Transverse colon (tissue), 4 donors: ENCODE measurements at regions not wholly inside any gene's neighbourhood (a gene's known extent, or its start where the extent isn't known, plus 50 kb on each side); places are given as distances from the start of the nearest gene placed in this dataset.

ENCODE experiments used
- DNase-seq: peaks from one replicate; pipeline ENCODE4 v3.0.0-alpha.2; 2019
- H3K27ac ChIP-seq, 4 donors: fragments of 200-600 bp; sonication (generic); 2 replicates each; pipeline ENCODE4 v1.5.1; 2016 to 2018; ENCODE audit warnings: inconsistent platforms in 4 of 4
- H3K27me3 ChIP-seq: fragments of 200-600 bp; sonication (generic); 2 replicates; pipeline ENCODE4 v1.5.1; 2017; ENCODE audit warnings: inconsistent platforms
- H3K36me3 ChIP-seq, 4 donors: fragments of 200-600 bp; sonication (generic); 2 replicates each; pipeline ENCODE4 v1.5.1; 2017 to 2019; ENCODE audit warnings: inconsistent platforms in 4 of 4
- H3K4me1 ChIP-seq, 4 donors: fragments of 200-600 bp; sonication (generic); 2 replicates each; pipeline ENCODE4 v1.5.1; 2017 to 2020; ENCODE audit warnings: inconsistent platforms in 4 of 4
- H3K4me3 ChIP-seq, 4 donors: fragments of 200-600 bp; sonication (generic); 1 replicate in 1 of 4; 2 replicates in 3 of 4; pipeline versions ENCODE4 v1.5.1 to v1.6.1; 2017 to 2019; ENCODE audit warnings: inconsistent platforms in 4 of 4
- H3K9me3 ChIP-seq, 2 donors: fragments of 200-600 bp; sonication (generic); 2 replicates each; pipeline ENCODE4 v1.5.1; 2017 to 2019; ENCODE audit warnings: inconsistent platforms in 2 of 2
- EP300 ChIP-seq: sonication (generic); formaldehyde crosslinking; IDR thresholded peaks from one replicate; pipeline ENCODE4 v1.6.1; 2017; ENCODE audit warnings: antibody characterized with exemption, low read depth
- POLR2A ChIP-seq: fragments of 450-650 bp; IDR thresholded peaks from one replicate; pipeline ENCODE4 v1.6.1; 2016; ENCODE audit warnings: antibody characterized with exemption, mild to moderate bottlenecking, moderate library complexity
- POLR2AphosphoS5 ChIP-seq, 3 donors: sonication (generic); formaldehyde crosslinking; IDR thresholded peaks; one replicate each; pipeline ENCODE4 v1.6.1; 2016; ENCODE audit warnings: antibody characterized with exemption in 3 of 3
- WGBS, 2 donors: methylation state at CpG; one replicate each; pipeline ENCODE4 v1.1.5; 2018; ENCODE audit warnings: low coverage in 1 of 2; 5-methylcytosine and 5-hydroxymethylcytosine counted together
- in situ Hi-C, 4 donors: fragments of 200-750 bp; cut with MboI; loops; one replicate each; pipeline versions ENCODE4 v1.15.0 to v1.15.1; 2017; ENCODE audit warnings: low sequenced_read_pairs in 3 of 4, low pct_ligation_motif_present in 1 of 4, low pct_unique_long_range_greater_than_20kb in 1 of 4
- intact Hi-C: fragments of 100-400 bp; cut with DNase I; formaldehyde crosslinking; loops from one replicate; pipeline ENCODE4 v1.15.1; 2023; ENCODE audit warnings: low total_unique reads
- TF ChIP-seq, protein P1 (sequence below), 5 experiments: fragments of 200-600 bp in 3 of 5; fragments of 450-650 bp in 2 of 5; sonication (generic) in 3 of 5; IDR thresholded peaks; 1 replicate in 2 of 5; 2 replicates in 3 of 5; pipeline ENCODE4 v1.5.1; 2016 to 2017; ENCODE audit warnings: antibody characterized with exemption in 5 of 5, inconsistent platforms in 3 of 5, mild to moderate bottlenecking in 2 of 5, moderate library complexity in 1 of 5

GRCh38 chr3:104920512-104920911 is 446.2 kb upstream of the ALCAM start:
- no peaks in the 10 kb centered on the region for H3K4me1 ChIP-seq
- H3K36me3 ChIP-seq, result no peaks in the 10 kb centered on the region
- no peak overlapping the region for H3K4me3 ChIP-seq
- no peaks in the 10 kb centered on the region for H3K27me3 ChIP-seq
- no peak overlapping the region for H3K27ac ChIP-seq
- no peaks in the 10 kb centered on the region for H3K9me3 ChIP-seq
- WGBS, 2 donors, result 54 to 82% methylated on average over 2 of the region's 2 CpGs
- DNase-seq, result no peak
- no peak for TF ChIP-seq POLR2A
- TF ChIP-seq POLR2AphosphoS5 (IDR thresholded peaks at IDR 0.05), result no peak
- no peak for TF ChIP-seq EP300
- TF ChIP-seq, protein P1, sequence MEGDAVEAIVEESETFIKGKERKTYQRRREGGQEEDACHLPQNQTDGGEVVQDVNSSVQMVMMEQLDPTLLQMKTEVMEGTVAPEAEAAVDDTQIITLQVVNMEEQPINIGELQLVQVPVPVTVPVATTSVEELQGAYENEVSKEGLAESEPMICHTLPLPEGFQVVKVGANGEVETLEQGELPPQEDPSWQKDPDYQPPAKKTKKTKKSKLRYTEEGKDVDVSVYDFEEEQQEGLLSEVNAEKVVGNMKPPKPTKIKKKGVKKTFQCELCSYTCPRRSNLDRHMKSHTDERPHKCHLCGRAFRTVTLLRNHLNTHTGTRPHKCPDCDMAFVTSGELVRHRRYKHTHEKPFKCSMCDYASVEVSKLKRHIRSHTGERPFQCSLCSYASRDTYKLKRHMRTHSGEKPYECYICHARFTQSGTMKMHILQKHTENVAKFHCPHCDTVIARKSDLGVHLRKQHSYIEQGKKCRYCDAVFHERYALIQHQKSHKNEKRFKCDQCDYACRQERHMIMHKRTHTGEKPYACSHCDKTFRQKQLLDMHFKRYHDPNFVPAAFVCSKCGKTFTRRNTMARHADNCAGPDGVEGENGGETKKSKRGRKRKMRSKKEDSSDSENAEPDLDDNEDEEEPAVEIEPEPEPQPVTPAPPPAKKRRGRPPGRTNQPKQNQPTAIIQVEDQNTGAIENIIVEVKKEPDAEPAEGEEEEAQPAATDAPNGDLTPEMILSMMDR (IDR thresholded peaks at IDR 0.05), result no peak
- in situ Hi-C loops, result no loop called here
- intact Hi-C loops, result no loop called here

DNA sequence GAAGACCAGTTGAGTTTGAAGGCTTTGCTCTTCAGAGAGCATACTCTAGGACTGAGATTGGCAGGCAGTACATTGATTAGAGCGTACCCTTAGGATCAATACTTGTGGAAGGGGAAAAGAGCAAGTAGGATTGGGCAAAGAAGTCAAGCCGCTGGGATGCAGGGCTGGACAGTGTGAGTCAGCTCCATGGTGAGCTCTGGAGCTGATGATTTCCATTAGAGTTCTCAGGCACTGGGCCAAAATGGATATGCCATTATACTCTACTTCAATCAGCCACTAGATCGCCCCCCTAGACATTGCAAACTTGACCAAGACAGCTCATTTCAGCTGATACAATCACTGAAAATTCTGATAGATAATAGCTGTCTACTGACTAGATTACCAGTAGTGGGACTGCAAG is 432.7 kb upstream of the ALCAM start:
- TF ChIP-seq POLR2AphosphoS5 (IDR thresholded peaks at IDR 0.05) (no peak), EP300 (no peak), POLR2A (no peak)
- TF ChIP-seq, protein P1 (IDR thresholded peaks at IDR 0.05), result no peak
- H3K4me3 ChIP-seq, result no peak overlapping the region
- intact Hi-C loops (no loop called here), in situ Hi-C loops (no loop called here)
- no peak overlapping the region for H3K27ac ChIP-seq
- H3K9me3 ChIP-seq, result no peaks in the 10 kb centered on the region
- H3K36me3 ChIP-seq, result no peaks in the 10 kb centered on the region
- no peak for DNase-seq
- no peaks in the 10 kb centered on the region for H3K4me1 ChIP-seq
- WGBS, 2 donors, result 90% methylated on average over 3 of the region's 3 CpGs; no CpG with 5 or more reads in 1 of the 2 donors
- no peaks in the 10 kb centered on the region for H3K27me3 ChIP-seq

DNA sequence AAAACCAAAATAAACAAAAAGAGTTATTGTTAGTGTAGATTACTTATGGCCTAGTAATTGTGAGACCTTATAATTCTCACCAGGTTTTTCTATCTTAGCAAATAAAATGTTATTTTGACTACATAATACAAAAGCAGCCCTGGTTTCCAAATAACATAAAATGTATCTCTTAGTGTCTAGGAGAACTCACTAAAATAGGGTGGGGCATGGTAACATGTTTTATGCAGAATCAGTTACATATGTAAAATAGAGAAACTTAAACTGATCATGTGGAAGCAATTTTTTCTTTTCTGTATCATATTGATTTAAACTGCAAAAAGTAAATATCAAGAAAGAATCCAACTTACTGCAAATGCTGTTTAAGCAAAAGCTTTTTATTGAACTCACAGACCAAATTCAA is 431.1 kb upstream of the ALCAM start:
- DNase-seq, result no peak
- Histone ChIP-seq H3K4me1 (no peaks in the 10 kb centered on the region), H3K36me3 (no peaks in the 10 kb centered on the region), H3K27ac (no peak overlapping the region), H3K4me3 (no peak overlapping the region), H3K9me3 (no peaks in the 10 kb centered on the region), H3K27me3 (no peaks in the 10 kb centered on the region)
- in situ Hi-C loops (no loop called here), intact Hi-C loops (no loop called here)
- TF ChIP-seq POLR2A (no peak), POLR2AphosphoS5 (IDR thresholded peaks at IDR 0.05) (no peak), EP300 (no peak)
- TF ChIP-seq, protein P1 (IDR thresholded peaks at IDR 0.05), result no peak

DNA sequence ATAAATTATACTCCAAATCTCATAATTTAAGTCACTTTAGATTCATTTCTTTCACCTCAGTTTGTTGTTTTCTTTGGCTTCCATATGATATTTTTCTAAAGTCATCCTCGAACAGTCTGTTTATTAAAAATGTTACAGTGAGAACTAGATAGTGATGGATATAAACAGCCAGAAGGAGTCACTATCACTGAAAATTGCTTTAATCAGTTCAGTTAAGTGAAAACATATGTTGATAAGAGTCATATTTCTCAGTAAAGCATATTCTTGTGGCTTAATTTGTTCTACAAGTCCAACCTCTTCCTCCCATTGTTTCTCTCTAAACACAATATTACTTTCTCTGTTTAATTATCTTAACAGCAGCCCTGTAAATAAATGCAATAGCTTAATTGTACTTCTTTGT is 427.5 kb upstream of the ALCAM start:
- Histone ChIP-seq H3K27ac (no peak overlapping the region), H3K9me3 (no peaks in the 10 kb centered on the region), H3K27me3 (no peaks in the 10 kb centered on the region), H3K36me3 (no peaks in the 10 kb centered on the region), H3K4me3 (no peak overlapping the region), H3K4me1 (no peaks in the 10 kb centered on the region)
- intact Hi-C loops (no loop called here), in situ Hi-C loops (no loop called here)
- no peak for DNase-seq
- 45 to 64% methylated on average over 1 of the region's 1 CpG for WGBS, 2 donors
- TF ChIP-seq POLR2AphosphoS5 (IDR thresholded peaks at IDR 0.05), result no peak
- no peak for TF ChIP-seq EP300
- TF ChIP-seq, protein P1 (IDR thresholded peaks at IDR 0.05), result no peak
